HepG2 (cell line): ENCODE measurements at regions not wholly inside any gene's neighbourhood (a gene's known extent, or its start where the extent isn't known, plus 50 kb on each side); places are given as distances from the start of the nearest gene placed in this dataset.

Experiments
- ATF1 ChIP-seq: IDR thresholded peaks from 2 replicates; pipeline ENCODE4 v1.6.1; 2016; ENCODE audit warnings: mild to moderate bottlenecking, control low read depth
- BCL3 ChIP-seq: sonication (generic); formaldehyde crosslinking; IDR thresholded peaks from 2 replicates; pipeline ENCODE4 v1.5.1; 2020; ENCODE audit warnings: mild to moderate bottlenecking, missing genetic modification reagents, moderate library complexity
- EP300 ChIP-seq, 3 experiments: sonication (generic) in 1 of 3; formaldehyde crosslinking in 1 of 3; IDR thresholded peaks; 2 replicates each; pipeline versions ENCODE4 v1.5.1 to v1.6.1; 2011 to 2020; ENCODE audit warnings: low read depth in 2 of 3, low read length in 2 of 3, borderline replicate concordance in 1 of 3, improper control_type of control experiment in 1 of 3, mild to moderate bottlenecking in 1 of 3, missing genetic modification reagents in 1 of 3, moderate library complexity in 1 of 3
- KAT7 ChIP-seq: IDR thresholded peaks from 2 replicates; pipeline ENCODE4 v1.6.1; 2018; ENCODE audit warnings: borderline replicate concordance, missing compliant biosample characterization
- MED1 ChIP-seq: sonication (generic); formaldehyde crosslinking; IDR thresholded peaks from 2 replicates; pipeline ENCODE4 v1.4.0; 2020; ENCODE audit warnings: missing genetic modification reagents
- MEIS2 ChIP-seq: sonication (generic); formaldehyde crosslinking; IDR thresholded peaks from 2 replicates; pipeline ENCODE4 v1.9.0; 2021; ENCODE audit warnings: mild to moderate bottlenecking, missing genetic modification reagents
- NFE2L1 ChIP-seq: sonication (generic); formaldehyde crosslinking; IDR thresholded peaks from 2 replicates; pipeline ENCODE4 v1.4.0; 2020; ENCODE audit warnings: missing genetic modification reagents, mild to moderate bottlenecking, borderline replicate concordance
- NFIC ChIP-seq: IDR thresholded peaks from 2 replicates; pipeline ENCODE4 v1.6.1; 2012; ENCODE audit warnings: mild to moderate bottlenecking, low read length, inconsistent platforms
- NRL ChIP-seq: sonication (generic); formaldehyde crosslinking; IDR thresholded peaks from 2 replicates; pipeline ENCODE4 v1.5.0; 2020; ENCODE audit warnings: missing genetic modification reagents, mild to moderate bottlenecking, moderate library complexity, borderline replicate concordance
- PHB2 ChIP-seq: fragments of 450-650 bp; IDR thresholded peaks from 2 replicates; pipeline ENCODE4 v1.6.1; 2018; ENCODE audit not compliant: partially characterized antibody
- SKI ChIP-seq: fragments of 450-650 bp; IDR thresholded peaks from one replicate; pipeline ENCODE4 v1.6.1; 2018; ENCODE audit warnings: mild to moderate bottlenecking; ENCODE audit not compliant: partially characterized antibody
- TARDBP ChIP-seq: sonication (generic); formaldehyde crosslinking; IDR thresholded peaks from 2 replicates; pipeline ENCODE4 v1.8.0; 2022; ENCODE audit warnings: mild to moderate bottlenecking, missing genetic modification reagents
- ZBTB7A ChIP-seq: sonication (generic); formaldehyde crosslinking; IDR thresholded peaks from 2 replicates; pipeline ENCODE4 v1.8.0; 2022; ENCODE audit warnings: mild to moderate bottlenecking, missing genetic modification reagents
- ZFP90 ChIP-seq: sonication (generic); formaldehyde crosslinking; IDR thresholded peaks from 2 replicates; pipeline ENCODE4 v1.8.0; 2022; ENCODE audit warnings: missing genetic modification reagents, mild to moderate bottlenecking, inconsistent platforms, borderline replicate concordance
- ZNF670 ChIP-seq: sonication (generic); formaldehyde crosslinking; IDR thresholded peaks from 2 replicates; pipeline ENCODE4 v1.8.0; 2022; ENCODE audit warnings: mild to moderate bottlenecking, missing genetic modification reagents, borderline replicate concordance
- ZNF773 ChIP-seq: sonication (generic); formaldehyde crosslinking; IDR thresholded peaks from 2 replicates; pipeline ENCODE4 v1.4.0; 2020; ENCODE audit warnings: missing genetic modification reagents, borderline replicate concordance
- TF ChIP-seq, protein P1 (sequence below): sonication (generic); IDR thresholded peaks from 2 replicates; pipeline ENCODE4 v1.6.1; 2016; ENCODE audit warnings: low read depth, borderline replicate concordance
- TF ChIP-seq, protein P2 (sequence below): sonication (generic); formaldehyde crosslinking; IDR thresholded peaks from 2 replicates; pipeline ENCODE4 v1.4.0; 2020; ENCODE audit warnings: missing genetic modification reagents
- TF ChIP-seq, protein P3 (sequence below): sonication (generic); formaldehyde crosslinking; IDR thresholded peaks from 2 replicates; pipeline ENCODE4 v1.5.1; 2020; ENCODE audit warnings: mild to moderate bottlenecking, moderate library complexity, missing genetic modification reagents

GRCh38 chr6:167210375-167211294 lies 52.9 kb upstream of the GPR31 start (continued):
- TF ChIP-seq NFIC: no peak; the same call in 1 of the 2 replicates
- TF ChIP-seq MED1 (CRISPR knock-in tag): peak; percentile 97
- TF ChIP-seq MEIS2 (CRISPR knock-in tag): peak; percentile 88
- TF ChIP-seq, protein P1, sequence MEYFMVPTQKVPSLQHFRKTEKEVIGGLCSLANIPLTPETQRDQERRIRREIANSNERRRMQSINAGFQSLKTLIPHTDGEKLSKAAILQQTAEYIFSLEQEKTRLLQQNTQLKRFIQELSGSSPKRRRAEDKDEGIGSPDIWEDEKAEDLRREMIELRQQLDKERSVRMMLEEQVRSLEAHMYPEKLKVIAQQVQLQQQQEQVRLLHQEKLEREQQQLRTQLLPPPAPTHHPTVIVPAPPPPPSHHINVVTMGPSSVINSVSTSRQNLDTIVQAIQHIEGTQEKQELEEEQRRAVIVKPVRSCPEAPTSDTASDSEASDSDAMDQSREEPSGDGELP: peak; percentile 76; the same call in 1 of the 2 replicates
- 0 out of 2 replicates have a peak, but pooled peaks have one; percentile 58 for TF ChIP-seq KAT7 (CRISPR knock-in tag)
- TF ChIP-seq ZFP90: peak; percentile 90; the same call in 1 of the 2 replicates
- TF ChIP-seq BCL3 (CRISPR knock-in tag): 0 out of 2 replicates have a peak, but pooled peaks have one; percentile 75
- peak; percentile 91 for TF ChIP-seq TARDBP
- TF ChIP-seq NRL (CRISPR knock-in tag): no peak; the same call in none of the 2 replicates
- TF ChIP-seq ZBTB7A (CRISPR knock-in tag): peak; percentile 70; the same call in 1 of the 2 replicates
- no peak for TF ChIP-seq PHB2
- TF ChIP-seq NFE2L1 (CRISPR knock-in tag): 0 out of 2 replicates have a peak, but pooled peaks have one; percentile 19
- TF ChIP-seq ZNF773 (CRISPR knock-in tag): no peak
- peak; percentile 41; the same call in 1 of the 2 replicates for TF ChIP-seq ATF1
- peak; percentile 98 for TF ChIP-seq ZNF670 (CRISPR knock-in tag)
- TF ChIP-seq, protein P2, sequence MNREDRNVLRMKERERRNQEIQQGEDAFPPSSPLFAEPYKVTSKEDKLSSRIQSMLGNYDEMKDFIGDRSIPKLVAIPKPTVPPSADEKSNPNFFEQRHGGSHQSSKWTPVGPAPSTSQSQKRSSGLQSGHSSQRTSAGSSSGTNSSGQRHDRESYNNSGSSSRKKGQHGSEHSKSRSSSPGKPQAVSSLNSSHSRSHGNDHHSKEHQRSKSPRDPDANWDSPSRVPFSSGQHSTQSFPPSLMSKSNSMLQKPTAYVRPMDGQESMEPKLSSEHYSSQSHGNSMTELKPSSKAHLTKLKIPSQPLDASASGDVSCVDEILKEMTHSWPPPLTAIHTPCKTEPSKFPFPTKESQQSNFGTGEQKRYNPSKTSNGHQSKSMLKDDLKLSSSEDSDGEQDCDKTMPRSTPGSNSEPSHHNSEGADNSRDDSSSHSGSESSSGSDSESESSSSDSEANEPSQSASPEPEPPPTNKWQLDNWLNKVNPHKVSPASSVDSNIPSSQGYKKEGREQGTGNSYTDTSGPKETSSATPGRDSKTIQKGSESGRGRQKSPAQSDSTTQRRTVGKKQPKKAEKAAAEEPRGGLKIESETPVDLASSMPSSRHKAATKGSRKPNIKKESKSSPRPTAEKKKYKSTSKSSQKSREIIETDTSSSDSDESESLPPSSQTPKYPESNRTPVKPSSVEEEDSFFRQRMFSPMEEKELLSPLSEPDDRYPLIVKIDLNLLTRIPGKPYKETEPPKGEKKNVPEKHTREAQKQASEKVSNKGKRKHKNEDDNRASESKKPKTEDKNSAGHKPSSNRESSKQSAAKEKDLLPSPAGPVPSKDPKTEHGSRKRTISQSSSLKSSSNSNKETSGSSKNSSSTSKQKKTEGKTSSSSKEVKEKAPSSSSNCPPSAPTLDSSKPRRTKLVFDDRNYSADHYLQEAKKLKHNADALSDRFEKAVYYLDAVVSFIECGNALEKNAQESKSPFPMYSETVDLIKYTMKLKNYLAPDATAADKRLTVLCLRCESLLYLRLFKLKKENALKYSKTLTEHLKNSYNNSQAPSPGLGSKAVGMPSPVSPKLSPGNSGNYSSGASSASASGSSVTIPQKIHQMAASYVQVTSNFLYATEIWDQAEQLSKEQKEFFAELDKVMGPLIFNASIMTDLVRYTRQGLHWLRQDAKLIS: no peak
- TF ChIP-seq SKI: peak; percentile 51
- TF ChIP-seq, protein P3, sequence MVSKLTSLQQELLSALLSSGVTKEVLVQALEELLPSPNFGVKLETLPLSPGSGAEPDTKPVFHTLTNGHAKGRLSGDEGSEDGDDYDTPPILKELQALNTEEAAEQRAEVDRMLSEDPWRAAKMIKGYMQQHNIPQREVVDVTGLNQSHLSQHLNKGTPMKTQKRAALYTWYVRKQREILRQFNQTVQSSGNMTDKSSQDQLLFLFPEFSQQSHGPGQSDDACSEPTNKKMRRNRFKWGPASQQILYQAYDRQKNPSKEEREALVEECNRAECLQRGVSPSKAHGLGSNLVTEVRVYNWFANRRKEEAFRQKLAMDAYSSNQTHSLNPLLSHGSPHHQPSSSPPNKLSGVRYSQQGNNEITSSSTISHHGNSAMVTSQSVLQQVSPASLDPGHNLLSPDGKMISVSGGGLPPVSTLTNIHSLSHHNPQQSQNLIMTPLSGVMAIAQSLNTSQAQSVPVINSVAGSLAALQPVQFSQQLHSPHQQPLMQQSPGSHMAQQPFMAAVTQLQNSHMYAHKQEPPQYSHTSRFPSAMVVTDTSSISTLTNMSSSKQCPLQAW (CRISPR knock-in tag): peak; percentile 79
- TF ChIP-seq EP300 (IDR thresholded peaks at IDR 0.05; ENCODE audit: low read depth in 2 of 2, low read length in 2 of 2): peak in 1 of 2 experiments; percentile 69; a peak in 2 of 4 replicates
- TF ChIP-seq EP300 (CRISPR knock-in tag; IDR thresholded peaks at IDR 0.05; ENCODE audit: borderline replicate concordance): peak; percentile 72
